Mesenteric fat pad (tissue), 1 donor: ENCODE measurements at regions not wholly inside any gene's neighbourhood (a gene's known extent, or its start where the extent isn't known, plus 50 kb on each side); places are given as distances from the start of the nearest gene placed in this dataset.

Experiments
- DNase-seq: peaks from one replicate; pipeline ENCODE4 v3.0.0-alpha.2; 2020; ENCODE audit warnings: low spot score
- donor health status: DM: yes; HTN: yes; CAD: no.

DNA sequence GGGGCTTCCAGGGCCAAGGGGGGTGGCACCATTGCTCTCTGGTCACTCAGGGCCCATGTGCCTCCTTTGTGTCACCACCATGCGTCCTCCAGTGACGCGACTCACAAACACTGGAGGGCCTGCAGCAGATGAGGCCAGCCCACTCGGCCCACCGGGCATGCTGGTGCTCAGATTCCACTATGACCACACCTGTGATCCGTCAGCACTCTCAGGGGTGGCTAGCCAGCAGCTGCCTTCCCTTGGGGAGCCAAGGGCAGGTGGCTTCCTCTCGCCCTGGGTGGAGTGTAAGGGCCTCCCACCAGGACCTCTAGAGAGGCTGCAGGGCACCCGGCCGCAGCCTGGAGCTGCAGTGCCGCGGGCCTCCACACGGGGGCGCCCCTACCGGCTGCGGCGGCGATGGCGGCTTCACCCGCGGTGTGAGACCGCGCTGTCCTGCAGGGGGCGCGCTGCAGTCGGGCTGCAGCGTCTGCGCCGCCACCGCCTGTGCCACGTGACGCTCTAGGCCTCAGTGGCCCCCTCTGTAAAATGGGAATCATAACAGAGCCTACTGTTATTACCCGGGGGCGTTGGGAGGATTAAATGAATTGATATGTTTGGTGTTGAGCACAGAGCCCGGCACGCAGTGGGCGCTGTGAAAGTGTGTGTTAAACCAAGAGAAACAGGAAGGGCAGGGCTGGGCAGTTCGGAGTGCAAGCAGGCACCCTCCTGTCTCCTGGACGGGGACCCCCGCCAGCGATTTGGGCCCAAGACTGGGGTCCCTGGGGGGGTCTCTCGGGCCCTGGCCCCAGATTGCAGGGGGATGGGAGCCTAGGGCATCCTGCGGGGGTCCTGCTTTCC, 192.4 kb upstream of the GSE1 start:
- DNase-seq = peak; percentile 94

DNA sequence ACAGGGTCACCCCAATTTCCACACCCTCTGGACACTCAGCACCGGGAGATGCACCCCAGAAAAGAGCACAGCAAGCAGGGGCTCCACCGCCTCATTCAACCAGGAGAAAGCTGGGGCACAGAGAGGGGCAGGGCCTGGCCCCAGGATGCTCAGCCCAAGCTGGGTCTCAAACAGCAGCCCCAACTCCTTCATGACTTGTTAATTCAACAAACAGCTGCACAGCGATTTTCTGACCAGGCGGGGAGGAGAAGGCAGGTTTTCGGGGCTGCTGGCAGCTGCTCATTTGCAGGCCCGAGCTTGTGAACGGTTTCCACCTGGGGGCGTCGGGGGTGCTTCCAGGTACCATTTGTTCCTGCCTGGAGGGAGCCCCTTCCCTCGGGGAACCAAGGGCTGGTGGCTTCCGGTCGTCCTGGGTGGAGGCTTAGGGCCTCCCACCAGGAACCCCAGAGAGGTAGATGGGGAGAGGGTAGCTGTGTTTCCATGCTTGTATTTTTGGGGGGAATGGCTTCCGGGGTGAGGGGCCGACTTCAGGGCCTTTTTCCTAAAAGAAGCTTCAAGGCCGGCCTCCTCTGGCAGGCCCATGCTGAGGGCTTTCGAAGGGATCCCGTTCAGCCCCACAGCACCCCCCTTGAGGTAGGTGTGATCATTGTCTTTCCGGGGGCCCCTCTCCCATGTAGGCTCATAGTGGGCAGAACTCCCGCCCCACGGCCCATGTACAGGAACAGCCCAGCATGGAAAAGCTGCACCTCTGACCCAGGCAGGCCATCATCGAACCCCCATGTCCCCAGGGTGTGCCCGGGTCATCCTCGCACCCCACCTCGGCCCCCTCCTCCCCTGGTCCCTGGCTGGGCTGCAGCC, 191.6 kb upstream of the GSE1 start:
- DNase-seq = no peak

DNA sequence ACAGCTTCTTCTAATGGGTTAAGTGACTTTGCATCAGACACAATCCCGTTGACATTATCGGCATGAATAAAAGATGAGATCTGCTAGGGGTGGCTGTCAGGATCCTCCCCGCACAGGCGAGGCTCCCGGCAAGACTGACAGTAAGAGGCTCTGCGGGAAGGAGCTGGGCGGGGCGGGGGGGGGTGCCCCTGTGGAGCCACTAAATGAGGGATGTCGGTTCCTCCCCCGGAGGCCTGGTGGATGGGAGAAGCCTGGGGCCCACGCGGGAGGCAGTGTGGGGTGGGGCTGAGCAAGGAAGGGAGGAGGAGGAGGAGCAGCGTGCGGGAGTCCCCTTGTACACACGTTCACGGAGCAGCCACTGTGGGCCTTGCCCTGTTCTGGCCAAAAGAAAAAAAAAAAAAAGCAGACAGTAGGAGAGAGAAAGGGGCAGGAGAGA, 190.9 kb upstream of the GSE1 start:
- DNase-seq = no peak

DNA sequence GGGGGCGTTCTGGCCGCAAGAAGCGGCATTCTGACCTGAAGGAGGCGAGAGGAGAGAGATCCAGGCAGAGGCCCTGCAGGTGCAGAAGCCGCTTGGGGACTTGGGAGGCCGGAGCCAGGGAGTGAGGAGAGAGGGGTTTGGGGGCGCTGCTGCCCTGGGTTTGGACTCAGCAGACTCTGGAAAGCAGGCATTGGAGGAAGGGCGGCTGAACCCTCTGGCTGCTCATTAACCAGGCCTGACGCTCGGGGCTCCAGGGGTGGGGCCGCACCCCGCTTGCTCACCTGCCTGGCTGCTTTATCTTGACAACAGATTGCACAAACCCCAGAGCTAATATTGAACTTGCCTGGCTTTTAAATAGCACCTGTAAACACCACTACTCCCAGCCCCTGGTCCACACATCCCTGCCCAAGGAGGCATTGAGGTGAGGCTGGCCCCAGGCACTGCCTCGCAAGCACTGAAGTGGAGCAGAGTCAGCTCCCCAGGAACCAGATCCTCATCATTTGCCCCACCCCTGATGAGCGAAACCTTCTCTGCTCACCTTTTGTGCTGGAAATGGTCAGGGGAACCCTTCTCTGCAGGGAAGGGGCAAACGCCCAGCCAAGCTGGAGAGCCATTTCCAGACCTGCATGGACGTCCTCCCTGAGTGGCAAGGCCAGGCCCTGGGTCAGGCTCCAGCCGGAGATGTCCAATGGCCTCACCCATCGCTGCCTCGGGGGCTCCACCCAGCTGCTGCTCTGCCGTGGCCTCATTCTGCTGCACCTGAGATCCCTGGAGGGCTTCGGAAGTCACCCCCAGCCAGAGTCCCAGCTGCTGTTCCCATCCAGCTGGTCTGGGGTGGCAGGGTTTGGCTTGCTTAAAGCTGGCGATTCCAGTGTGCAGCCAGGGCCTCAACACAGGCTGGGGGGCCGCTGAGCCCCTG, 190.2 kb upstream of the GSE1 start:
- no peak for DNase-seq

DNA sequence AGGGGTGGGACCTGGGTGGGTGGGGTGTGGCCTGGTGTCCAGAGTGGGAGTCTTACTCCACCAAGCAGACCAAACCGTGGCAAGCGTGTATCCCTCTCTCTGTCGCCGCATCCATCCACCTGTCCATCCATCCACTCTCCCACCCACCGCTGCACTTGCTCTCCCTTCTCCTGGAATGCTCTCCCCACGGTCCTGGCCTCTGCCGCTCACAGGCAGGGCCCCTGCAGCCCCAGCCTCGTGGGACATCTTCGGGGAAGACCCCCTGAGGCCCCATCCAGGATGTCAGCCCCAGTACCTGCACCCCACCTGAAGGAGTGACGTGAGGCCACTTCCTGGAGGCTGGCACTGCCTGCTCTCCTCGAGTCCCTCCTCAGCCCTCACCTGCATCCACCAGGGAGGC, 189.5 kb upstream of the GSE1 start:
- DNase-seq = no peak

DNA sequence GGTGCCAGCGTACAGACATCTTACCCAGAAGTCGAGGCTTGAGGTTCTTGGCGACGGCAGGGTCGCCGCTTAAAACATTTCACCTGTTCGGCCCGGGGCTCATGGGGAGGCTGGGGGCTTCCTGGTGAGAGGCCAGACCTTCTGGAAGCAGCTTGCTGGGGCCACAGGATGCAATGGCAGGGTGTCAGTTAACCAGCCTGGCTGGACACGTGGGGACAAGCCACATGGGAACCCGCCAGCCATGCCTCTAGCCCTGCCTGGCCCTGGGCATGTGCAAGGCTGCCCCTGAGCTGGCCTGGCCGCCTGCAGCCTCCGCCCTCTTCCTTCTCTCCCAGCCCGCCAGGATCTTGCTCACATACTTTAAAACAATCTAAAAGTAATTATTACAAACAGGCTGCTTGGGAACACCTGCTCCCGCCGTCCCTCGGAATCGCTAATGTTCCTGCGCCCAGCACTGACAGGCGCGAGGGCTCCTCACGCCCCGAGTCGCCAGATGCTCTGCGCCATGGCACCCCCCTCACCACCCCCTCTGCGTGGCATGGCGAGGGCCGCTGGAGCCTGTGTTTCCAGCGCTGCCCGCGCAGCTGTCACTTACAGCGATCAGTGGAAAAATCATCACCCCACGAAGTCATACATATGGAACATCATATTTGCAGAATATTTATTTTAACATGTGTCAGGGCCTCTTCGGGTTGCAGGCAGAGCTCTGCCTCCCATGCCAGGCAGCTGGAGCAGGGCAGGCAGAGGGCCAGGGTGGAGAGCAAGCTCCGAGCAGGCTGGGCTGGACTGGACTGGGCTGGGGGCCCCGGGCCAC, 188.7 kb upstream of the GSE1 start:
- DNase-seq = no peak

DNA sequence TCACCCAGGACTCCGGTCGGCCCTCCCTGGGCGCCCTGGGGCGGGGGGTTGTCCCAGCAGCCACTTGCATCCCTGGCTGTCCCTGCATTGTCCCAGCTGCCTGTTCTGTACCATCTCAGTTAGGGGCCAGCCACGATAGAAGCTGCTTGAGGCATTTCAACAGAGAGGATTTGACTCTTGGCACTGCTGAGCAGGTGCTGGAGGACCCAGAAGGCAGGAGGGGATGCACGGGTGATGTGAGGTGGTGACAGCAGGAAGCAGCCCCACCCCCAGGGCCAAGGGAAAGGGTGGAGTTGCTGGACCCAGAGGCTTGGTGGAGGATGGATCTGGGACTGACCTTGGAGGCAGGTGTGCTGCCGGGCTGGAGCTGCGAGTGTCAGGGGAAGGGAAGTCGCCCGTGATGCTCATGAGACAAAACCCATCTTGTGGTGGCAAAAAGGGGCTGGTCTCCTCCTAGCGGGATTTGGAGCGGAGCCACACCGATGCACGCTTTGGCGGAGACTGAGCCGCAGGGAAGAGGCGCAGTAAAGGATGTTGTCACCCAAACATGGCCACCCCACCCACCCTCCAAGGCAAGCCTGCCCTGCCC, 188.0 kb upstream of the GSE1 start:
- DNase-seq = no peak

DNA sequence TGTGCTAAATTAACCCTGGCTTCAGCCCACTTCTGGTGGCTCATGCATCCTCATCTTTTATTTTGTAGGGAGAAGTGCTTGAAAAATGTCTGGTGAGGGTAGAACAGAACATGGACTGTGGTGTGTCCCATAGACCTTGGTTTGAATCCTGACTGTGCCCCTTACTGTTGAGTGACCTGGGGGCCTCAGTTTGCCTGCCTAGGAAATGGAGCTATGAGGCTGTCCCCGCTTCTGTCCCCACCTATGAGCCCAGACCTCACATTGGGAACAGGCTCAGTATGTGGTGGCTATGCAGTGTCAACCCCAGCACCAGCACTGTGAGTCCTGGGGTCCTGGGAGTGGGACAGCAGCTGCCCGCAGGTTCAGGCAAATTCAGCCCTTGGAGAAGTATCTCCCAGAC, 186.3 kb upstream of the GSE1 start:
- DNase-seq = no peak

DNA sequence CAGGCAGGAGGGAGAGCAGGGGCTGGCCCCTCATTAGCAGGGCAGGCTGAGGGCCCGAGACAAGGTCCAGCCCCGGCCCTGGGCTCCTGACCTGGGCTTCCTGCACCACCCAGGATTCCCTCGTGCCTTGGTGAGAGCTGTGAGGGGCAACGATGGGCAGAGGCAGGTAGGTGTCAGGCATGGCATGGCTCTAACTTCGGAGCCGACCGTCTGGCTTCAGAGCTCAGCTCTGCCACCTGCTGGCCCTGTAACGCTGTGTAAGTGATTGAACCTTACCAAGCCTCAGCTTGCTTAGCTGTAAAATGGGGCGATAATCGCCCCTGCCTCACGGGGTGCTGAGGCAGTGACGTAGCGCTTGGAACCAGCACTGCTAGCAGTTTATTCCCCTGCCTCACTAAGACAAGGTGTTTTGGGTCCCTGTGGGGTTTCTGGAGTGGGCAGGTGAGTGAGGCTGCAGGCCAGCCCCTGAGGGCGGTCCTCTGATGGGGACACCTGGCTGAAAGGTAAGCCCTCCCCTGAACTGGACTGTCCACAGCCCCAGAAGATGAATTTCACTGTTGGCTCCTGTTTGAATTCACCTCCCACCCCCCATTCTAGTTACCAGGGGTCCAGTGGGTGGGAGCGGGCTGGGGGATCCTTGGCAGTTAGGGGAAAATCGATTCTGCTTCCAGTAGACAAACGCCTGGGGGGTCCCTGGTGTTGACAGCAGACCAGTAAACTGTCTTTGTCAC, 184.8 kb upstream of the GSE1 start:
- no peak for DNase-seq

DNA sequence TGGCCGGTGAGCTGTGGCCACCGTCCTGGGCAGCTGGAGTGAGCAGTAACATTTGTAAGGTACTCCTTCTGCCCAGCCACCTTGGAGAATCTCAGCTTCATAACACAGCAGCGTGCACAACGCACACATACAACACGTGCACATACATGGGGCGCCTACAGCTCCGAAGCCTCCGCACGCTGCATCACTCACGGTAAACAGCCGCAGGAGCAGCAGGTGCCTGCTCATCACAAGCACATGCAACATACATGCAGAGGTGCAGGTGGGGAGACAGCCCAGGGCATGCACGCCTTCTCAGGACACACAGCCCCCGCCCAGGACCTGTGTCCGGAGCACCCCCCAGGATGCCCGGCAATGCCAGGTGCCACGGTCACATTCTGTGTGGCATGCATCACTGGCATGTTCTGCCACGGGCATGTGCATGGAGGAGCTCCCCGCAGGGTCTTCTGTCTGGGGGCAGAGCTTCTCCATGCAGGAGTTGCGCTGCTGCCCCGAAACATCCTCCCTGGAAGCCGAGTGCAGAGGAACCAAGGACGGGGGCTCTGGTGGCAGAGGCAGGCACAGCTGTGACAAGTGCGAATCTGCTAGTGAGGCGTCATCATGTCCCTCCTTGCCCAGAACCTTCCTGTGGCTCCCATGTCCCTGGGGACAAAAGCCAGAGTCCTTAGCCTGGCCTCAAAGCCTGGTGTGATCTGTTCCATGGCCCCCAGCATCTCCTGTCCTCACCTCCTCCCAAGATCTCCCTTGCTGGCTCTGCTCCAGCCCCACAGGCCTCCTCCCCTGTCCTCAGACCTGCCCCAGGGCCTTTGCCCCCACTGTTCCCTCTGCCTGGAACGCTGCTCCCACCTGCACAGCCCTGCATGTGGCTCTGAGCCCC, 184.0 kb upstream of the GSE1 start:
- DNase-seq = no peak

DNA sequence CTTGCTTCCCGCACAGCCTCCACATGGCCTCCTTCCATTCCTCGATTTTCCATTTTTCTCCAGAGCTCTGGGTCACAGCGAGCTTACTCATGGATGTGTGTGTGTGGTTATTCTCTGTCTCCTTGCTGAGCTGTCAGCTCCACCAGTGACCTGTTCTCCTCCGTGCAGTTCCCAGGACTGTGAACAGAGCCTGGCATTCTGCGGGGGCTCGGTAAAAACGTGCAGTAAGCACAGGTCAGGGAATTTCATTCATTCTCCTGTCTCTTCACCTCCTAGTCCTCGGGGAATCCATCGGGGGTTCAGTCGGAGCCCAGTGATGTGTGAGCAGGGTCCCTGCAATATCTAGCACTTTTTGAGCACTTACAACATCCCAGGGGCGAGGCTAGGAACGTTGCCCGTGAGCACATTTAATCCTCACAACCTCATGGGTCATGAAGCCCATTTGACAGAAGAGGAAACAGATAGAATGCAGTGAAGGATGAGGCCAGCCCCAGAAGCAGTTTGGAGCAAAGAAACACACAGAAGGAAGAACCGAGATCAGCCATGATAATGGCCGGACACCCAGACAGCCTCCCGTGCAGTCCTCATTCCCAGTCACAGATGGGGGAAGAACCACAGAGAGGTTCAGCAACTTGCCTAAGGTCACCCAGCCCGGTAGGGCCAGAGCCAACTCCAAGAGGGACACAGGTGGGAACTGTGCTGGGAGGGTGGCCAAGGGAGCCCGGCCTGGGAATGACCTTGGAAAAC, 183.2 kb upstream of the GSE1 start:
- DNase-seq = no peak

DNA sequence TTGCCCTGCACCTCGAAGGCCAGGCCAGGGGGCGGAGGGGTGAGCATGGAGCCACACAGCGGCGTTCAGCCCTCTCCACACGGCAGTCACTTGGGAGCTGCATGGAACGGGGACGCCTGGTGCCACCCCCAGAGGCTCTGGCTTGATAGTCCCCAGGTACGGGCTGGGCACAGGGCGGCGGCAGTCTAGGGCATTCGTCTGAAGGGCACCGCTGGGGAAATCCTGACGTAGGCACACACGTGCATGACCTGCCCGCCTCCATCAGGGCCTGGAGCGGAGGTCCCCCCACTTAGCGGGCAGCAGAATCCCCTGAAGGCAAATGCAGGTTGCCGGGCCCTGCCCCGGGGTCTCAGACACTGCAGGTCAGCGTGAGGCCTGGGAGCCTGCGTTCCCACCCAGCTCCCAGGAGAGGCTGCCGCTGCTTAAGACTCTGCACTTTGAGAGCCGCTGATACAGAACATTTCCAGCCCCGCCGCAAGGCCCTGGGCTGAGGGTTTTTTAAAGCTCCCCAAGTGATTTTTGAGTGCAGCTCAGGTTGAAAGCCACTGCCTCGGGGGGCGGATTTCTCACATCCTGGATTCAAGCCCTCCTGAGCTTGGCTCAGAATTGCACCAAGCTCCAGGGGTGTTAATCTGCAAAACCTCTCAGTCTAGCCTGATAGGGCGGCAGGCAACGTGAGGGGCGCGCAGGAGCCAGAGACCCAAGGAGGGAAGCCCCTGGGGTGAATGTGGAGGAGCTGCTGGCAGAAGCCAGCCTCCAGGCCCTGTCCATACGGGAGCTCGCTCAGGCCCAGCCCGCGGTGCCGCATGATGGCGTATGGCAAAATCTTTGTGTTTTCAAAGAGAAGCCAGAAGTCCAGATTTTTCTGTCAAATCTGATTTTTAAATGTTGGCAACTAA, 182.3 kb upstream of the GSE1 start:
- DNase-seq = no peak

DNA sequence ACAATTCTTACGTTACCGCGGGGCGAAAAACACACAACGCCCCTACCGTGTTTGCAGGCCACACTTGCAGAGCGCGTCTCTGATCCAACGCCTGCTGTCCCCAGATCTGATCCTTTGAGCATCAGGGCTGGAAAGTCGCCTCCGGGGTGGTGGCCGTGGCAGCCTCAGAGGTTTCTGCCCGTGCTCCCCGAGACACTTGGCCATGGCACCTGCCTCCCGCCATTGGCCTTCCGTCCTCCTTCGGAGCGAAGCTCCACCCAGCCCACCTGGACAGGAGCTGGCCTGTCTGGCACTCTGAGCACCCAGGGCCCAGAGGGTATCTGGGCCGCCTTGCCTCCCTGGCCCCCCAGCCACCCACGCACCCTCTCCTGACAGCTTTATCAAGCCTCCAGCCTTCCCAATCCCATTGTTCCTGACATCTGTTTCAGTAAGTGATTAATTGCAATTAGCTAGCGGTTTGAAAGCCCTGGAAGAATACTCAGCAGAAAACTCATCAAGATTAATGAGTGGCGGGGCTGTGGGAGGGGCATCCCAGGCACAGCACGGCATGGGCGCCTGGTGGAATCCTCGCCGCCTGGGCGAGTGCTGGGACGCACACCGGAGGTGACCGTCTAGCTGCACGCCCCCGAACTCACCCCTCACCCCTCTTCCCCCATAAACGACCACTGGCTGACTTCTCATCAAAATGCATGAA, 181.5 kb upstream of the GSE1 start:
- no peak for DNase-seq

DNA sequence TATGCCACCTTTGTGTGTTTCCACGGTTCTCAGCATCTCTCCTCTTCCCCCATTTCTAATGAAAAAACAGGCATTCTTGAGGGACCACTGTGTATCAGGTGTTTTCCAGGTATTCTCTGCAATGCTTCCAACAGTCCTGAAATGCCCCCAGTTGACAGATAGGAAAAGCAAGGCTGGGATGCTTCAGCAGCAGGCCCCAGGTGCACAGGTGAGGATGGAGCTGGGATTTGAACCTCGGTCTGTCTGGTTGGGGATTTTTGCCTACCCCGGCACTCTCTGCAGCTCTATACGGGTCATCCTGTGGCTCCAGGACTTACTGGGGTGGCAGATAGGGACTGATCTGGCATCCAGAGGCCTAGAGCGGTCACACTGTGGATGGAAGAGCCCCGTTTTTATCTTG, 180.5 kb upstream of the GSE1 start:
- DNase-seq = no peak

DNA sequence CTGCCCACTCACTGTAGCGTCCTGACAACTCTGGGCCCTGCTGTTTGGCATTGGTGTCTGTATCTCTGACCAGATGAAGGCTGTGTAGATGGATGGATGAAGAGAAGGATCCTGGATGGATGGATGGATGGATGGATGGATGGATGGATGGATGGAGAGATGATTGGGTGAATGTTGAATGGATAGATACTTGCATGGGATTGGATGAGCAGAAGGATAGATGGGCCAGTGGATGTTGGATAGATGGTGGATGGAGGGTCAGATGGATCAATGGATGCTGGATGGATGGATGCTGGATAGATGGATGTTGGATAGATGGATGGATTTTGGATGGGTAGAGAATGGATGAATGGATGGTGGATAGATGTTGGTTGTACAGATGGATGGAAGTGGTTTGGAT, 179.6 kb upstream of the GSE1 start:
- DNase-seq = no peak

DNA sequence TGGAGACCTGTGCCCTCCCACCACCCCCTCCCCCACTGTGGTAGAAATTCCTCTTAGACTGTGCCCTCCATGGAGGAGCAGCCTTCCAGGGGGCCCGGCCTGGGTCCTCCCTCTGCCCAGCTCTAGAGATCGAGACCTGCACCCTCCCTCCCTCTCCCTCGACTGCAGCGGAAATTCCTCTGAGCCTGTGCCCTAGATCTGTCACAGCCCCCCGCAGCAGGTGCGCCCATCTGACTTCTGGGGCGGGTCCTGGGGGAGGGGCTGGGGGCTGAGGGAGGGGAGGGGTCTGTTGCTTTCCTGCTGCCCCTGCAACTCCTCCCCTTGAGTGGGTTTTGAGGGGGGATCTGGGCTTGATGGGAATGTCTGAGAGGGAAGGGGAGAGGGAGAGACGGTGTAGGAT, 177.8 kb upstream of the GSE1 start:
- no peak for DNase-seq
